ENCODE measurements at regions not wholly inside any gene's neighbourhood (a gene's known extent, or its start where the extent isn't known, plus 50 kb on each side); places are given as distances from the start of the nearest gene placed in this dataset.

DNA sequence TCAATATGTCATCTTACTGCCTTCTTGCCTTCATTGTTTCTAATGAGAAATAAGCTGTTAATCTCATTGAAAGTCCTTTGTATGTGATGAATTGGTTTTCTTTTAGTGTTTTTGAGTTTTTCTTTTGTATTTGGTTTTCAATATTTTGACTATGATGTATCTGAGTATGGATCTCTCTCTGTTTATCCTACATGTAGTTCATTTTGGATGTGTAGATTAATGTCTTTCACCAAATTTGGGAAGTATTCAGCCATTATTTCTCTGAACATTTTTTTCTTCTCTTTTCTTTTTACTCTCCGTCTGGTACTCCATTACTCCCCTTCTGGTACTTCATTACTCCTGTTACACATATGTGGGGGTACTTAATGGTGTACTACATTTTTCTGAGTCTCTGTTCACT lies 103.3 kb upstream of the ADRA1D start:
- no peak for ATAC-seq

DNA sequence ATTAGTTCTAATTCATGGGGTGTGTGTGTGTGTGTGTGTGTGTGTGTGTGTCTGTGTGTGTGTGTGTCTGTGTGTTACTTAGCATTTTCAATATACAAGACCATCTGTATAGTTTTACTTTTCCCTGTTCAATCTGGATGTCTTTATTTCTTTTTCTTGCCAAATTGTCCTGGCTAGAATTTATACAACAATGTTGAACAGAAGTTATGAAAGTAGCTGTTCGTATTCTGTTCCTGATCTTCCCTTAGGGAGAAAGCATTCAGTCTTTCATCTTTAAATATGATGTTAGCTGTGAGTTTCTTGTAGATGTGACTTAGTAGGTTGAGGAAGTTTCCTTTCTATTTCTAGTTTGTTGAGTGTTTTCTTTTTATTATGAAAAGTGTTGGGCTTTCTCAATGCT lies 101.0 kb upstream of the ADRA1D start:
- ATAC-seq = no peak
- TF ChIP-seq PPARA (CRISPR knock-in tag; IDR thresholded peaks at IDR 0.05; ENCODE audit: borderline replicate concordance) (no peak), CSDC2 (CRISPR knock-in tag; IDR thresholded peaks at IDR 0.05) (no peak), TCF4 (CRISPR knock-in tag; IDR thresholded peaks at IDR 0.05; ENCODE audit: borderline replicate concordance) (no peak), BACH2 (CRISPR knock-in tag; IDR thresholded peaks at IDR 0.05; ENCODE audit: borderline replicate concordance) (no peak), GLIS3 (CRISPR knock-in tag; IDR thresholded peaks at IDR 0.05) (no peak), ZC3H10 (CRISPR knock-in tag; IDR thresholded peaks at IDR 0.05) (no peak), TOX (CRISPR knock-in tag; IDR thresholded peaks at IDR 0.05; ENCODE audit: borderline replicate concordance) (no peak), ARNTL (CRISPR knock-in tag; IDR thresholded peaks at IDR 0.05; ENCODE audit: borderline replicate concordance, low read depth) (no peak), RARB (CRISPR knock-in tag; IDR thresholded peaks at IDR 0.05) (no peak), ZFP30 (CRISPR knock-in tag; IDR thresholded peaks at IDR 0.05) (no peak), ISL1 (CRISPR knock-in tag; IDR thresholded peaks at IDR 0.05) (no peak), ESRRG (CRISPR knock-in tag; IDR thresholded peaks at IDR 0.05) (no peak), ZNF565 (CRISPR knock-in tag; conservative IDR thresholded peaks at IDR 0.05; ENCODE audit: low read depth) (no peak), ZFP3 (CRISPR knock-in tag; IDR thresholded peaks at IDR 0.05) (no peak)
- TF ChIP-seq, protein P1, sequence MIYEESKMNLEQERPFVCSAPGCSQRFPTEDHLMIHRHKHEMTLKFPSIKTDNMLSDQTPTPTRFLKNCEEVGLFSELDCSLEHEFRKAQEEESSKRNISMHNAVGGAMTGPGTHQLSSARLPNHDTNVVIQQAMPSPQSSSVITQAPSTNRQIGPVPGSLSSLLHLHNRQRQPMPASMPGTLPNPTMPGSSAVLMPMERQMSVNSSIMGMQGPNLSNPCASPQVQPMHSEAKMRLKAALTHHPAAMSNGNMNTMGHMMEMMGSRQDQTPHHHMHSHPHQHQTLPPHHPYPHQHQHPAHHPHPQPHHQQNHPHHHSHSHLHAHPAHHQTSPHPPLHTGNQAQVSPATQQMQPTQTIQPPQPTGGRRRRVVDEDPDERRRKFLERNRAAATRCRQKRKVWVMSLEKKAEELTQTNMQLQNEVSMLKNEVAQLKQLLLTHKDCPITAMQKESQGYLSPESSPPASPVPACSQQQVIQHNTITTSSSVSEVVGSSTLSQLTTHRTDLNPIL (CRISPR knock-in tag; IDR thresholded peaks at IDR 0.05; ENCODE audit: low read depth) = no peak
- TF ChIP-seq, protein P2, sequence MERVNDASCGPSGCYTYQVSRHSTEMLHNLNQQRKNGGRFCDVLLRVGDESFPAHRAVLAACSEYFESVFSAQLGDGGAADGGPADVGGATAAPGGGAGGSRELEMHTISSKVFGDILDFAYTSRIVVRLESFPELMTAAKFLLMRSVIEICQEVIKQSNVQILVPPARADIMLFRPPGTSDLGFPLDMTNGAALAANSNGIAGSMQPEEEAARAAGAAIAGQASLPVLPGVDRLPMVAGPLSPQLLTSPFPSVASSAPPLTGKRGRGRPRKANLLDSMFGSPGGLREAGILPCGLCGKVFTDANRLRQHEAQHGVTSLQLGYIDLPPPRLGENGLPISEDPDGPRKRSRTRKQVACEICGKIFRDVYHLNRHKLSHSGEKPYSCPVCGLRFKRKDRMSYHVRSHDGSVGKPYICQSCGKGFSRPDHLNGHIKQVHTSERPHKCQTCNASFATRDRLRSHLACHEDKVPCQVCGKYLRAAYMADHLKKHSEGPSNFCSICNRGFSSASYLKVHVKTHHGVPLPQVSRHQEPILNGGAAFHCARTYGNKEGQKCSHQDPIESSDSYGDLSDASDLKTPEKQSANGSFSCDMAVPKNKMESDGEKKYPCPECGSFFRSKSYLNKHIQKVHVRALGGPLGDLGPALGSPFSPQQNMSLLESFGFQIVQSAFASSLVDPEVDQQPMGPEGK (CRISPR knock-in tag; IDR thresholded peaks at IDR 0.05; ENCODE audit: borderline replicate concordance) = no peak

More for the DNA sequence above, 103.3 kb upstream of the ADRA1D start:
- TF ChIP-seq ZC3H10 (CRISPR knock-in tag; IDR thresholded peaks at IDR 0.05) = no peak
- TF ChIP-seq ZNF565 (CRISPR knock-in tag; conservative IDR thresholded peaks at IDR 0.05; ENCODE audit: low read depth) = no peak
- TF ChIP-seq OSR1 (CRISPR knock-in tag; IDR thresholded peaks at IDR 0.05) = no peak
- TF ChIP-seq TCF4 (CRISPR knock-in tag; IDR thresholded peaks at IDR 0.05; ENCODE audit: borderline replicate concordance) = no peak
- no peak for TF ChIP-seq CSDC2 (CRISPR knock-in tag; IDR thresholded peaks at IDR 0.05)
- no peak for TF ChIP-seq ESRRG (CRISPR knock-in tag; IDR thresholded peaks at IDR 0.05)
- TF ChIP-seq, protein P3, sequence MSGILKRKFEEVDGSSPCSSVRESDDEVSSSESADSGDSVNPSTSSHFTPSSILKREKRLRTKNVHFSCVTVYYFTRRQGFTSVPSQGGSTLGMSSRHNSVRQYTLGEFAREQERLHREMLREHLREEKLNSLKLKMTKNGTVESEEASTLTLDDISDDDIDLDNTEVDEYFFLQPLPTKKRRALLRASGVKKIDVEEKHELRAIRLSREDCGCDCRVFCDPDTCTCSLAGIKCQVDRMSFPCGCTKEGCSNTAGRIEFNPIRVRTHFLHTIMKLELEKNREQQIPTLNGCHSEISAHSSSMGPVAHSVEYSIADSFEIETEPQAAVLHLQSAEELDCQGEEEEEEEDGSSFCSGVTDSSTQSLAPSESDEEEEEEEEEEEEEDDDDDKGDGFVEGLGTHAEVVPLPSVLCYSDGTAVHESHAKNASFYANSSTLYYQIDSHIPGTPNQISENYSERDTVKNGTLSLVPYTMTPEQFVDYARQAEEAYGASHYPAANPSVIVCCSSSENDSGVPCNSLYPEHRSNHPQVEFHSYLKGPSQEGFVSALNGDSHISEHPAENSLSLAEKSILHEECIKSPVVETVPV (CRISPR knock-in tag; IDR thresholded peaks at IDR 0.05) = no peak

DNA sequence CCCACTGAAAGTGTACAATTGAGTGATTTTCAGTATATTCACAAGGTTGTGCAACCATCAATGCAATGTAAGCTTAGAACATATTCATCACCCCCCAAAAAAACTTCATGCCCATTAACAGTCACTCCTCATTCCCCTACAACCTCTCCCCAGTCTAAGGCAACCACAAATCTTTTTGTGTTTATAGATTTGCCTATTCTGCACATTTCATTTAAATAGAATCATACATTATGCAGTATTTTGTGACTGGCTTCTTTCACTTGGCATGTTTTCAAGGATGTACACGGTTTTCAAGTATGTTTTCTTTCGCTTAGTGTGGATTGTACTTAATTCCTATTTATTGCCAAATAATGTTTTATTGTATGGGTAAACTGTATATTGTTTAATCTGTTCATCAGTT lies 95.6 kb upstream of the ADRA1D start:
- no peak for ATAC-seq
- TF ChIP-seq ZC3H10 (CRISPR knock-in tag; IDR thresholded peaks at IDR 0.05) (no peak), TCF4 (CRISPR knock-in tag; IDR thresholded peaks at IDR 0.05; ENCODE audit: borderline replicate concordance) (no peak), ZFP30 (CRISPR knock-in tag; IDR thresholded peaks at IDR 0.05) (no peak), PPARA (CRISPR knock-in tag; IDR thresholded peaks at IDR 0.05; ENCODE audit: borderline replicate concordance) (no peak), ISL1 (CRISPR knock-in tag; IDR thresholded peaks at IDR 0.05) (no peak), ZNF8 (CRISPR knock-in tag; IDR thresholded peaks at IDR 0.05) (no peak), SNAI2 (CRISPR knock-in tag; IDR thresholded peaks at IDR 0.05) (no peak), ESRRG (CRISPR knock-in tag; IDR thresholded peaks at IDR 0.05) (no peak)
- TF ChIP-seq, protein P1 (CRISPR knock-in tag; IDR thresholded peaks at IDR 0.05; ENCODE audit: low read depth) = no peak
- TF ChIP-seq, protein P4, sequence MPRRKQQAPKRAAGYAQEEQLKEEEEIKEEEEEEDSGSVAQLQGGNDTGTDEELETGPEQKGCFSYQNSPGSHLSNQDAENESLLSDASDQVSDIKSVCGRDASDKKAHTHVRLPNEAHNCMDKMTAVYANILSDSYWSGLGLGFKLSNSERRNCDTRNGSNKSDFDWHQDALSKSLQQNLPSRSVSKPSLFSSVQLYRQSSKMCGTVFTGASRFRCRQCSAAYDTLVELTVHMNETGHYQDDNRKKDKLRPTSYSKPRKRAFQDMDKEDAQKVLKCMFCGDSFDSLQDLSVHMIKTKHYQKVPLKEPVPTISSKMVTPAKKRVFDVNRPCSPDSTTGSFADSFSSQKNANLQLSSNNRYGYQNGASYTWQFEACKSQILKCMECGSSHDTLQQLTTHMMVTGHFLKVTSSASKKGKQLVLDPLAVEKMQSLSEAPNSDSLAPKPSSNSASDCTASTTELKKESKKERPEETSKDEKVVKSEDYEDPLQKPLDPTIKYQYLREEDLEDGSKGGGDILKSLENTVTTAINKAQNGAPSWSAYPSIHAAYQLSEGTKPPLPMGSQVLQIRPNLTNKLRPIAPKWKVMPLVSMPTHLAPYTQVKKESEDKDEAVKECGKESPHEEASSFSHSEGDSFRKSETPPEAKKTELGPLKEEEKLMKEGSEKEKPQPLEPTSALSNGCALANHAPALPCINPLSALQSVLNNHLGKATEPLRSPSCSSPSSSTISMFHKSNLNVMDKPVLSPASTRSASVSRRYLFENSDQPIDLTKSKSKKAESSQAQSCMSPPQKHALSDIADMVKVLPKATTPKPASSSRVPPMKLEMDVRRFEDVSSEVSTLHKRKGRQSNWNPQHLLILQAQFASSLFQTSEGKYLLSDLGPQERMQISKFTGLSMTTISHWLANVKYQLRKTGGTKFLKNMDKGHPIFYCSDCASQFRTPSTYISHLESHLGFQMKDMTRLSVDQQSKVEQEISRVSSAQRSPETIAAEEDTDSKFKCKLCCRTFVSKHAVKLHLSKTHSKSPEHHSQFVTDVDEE (CRISPR knock-in tag; IDR thresholded peaks at IDR 0.05) = no peak
- TF ChIP-seq, protein P3 (CRISPR knock-in tag; IDR thresholded peaks at IDR 0.05) = no peak
